Cardiac muscle cell (in vitro differentiated cells and primary cell): ENCODE measurements at regions not wholly inside any gene's neighbourhood (a gene's known extent, or its start where the extent isn't known, plus 50 kb on each side); places are given as distances from the start of the nearest gene placed in this dataset.

ENCODE experiments used
- DNase-seq, 2 donors: peaks; one replicate each; pipeline versions ENCODE4 v3.0.0 to v3.0.0-alpha.2; 2010 to 2017; ENCODE audit warnings: low read depth in 1 of 2, low spot score in 1 of 2
- H3K27ac ChIP-seq: fragments of 200-600 bp; sonication (generic); 2 replicates; pipeline ENCODE4 v1.5.1; 2016
- H3K27me3 ChIP-seq: fragments of 200-600 bp; sonication (generic); 2 replicates; pipeline ENCODE4 v1.6.0; 2016; ENCODE audit warnings: control low read depth
- H3K36me3 ChIP-seq: fragments of 200-600 bp; sonication (generic); 2 replicates; pipeline ENCODE4 v1.5.1; 2016; ENCODE audit warnings: control low read depth
- H3K4me1 ChIP-seq: fragments of 200-600 bp; sonication (generic); 2 replicates; pipeline ENCODE4 v1.8.1; 2017; ENCODE audit warnings: low read depth, mild to moderate bottlenecking, mixed run types
- H3K4me3 ChIP-seq: fragments of 200-600 bp; sonication (generic); 2 replicates; pipeline ENCODE4 v1.5.1; 2016; ENCODE audit warnings: mild to moderate bottlenecking
- H3K9me3 ChIP-seq: fragments of 200-600 bp; sonication (generic); 2 replicates; pipeline ENCODE4 v1.5.1; 2017; ENCODE audit warnings: low read depth, mild to moderate bottlenecking, control low read depth
- TF ChIP-seq, protein P1 (sequence below): IDR thresholded peaks from 2 replicates; pipeline ENCODE4 v1.5.1; 2012; ENCODE audit warnings: low read depth, mild to moderate bottlenecking, low read length

DNA sequence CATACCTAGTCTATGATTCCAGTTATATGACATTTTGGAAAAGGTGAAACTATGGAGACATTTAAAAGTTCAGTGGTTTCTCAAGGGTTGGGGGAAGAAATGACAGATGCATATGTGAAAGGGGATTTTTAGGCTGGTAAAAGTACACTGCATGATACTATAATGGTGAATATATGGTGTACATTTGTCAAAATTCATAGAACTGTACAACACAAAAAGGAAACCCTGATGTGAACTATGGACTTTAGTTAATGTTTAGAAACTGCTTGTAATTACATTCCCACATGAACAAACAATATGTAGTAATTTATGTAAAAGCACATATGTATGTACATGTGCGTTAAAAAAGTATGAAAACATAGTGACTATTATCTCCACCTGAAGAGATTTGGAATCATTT is 907.3 kb upstream of the CITED2 start:
- H3K4me1 ChIP-seq, result no peaks in the 10 kb centered on the region
- no peak for DNase-seq
- H3K4me3 ChIP-seq, result no peak overlapping the region
- no peaks in the 10 kb centered on the region for H3K36me3 ChIP-seq
- no peaks in the 10 kb centered on the region for H3K27me3 ChIP-seq
- no peaks in the 10 kb centered on the region for H3K9me3 ChIP-seq
- TF ChIP-seq, protein P1, sequence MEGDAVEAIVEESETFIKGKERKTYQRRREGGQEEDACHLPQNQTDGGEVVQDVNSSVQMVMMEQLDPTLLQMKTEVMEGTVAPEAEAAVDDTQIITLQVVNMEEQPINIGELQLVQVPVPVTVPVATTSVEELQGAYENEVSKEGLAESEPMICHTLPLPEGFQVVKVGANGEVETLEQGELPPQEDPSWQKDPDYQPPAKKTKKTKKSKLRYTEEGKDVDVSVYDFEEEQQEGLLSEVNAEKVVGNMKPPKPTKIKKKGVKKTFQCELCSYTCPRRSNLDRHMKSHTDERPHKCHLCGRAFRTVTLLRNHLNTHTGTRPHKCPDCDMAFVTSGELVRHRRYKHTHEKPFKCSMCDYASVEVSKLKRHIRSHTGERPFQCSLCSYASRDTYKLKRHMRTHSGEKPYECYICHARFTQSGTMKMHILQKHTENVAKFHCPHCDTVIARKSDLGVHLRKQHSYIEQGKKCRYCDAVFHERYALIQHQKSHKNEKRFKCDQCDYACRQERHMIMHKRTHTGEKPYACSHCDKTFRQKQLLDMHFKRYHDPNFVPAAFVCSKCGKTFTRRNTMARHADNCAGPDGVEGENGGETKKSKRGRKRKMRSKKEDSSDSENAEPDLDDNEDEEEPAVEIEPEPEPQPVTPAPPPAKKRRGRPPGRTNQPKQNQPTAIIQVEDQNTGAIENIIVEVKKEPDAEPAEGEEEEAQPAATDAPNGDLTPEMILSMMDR, result no peak
- H3K27ac ChIP-seq, result no peak overlapping the region

DNA sequence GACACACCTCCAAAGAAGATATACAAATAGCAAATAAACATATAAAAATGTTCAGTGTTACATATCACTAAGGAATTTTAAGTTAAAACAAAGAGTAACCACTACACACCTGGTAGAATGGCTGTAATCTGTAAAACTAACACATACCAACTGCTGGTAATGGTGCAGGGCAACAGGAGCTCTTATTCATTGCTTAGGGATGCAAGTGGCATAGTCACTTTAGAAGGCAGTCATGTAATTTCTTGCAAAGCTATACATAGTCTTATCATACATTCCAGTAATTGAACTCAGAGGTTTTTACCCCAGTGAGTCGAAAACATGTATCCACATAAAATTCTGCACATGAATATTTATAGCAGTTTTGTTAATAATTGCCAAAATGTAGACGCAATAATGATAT is 906.8 kb upstream of the CITED2 start:
- Histone ChIP-seq H3K27ac (no peak overlapping the region), H3K9me3 (no peaks in the 10 kb centered on the region), H3K4me3 (no peak overlapping the region), H3K36me3 (no peaks in the 10 kb centered on the region), H3K4me1 (no peaks in the 10 kb centered on the region), H3K27me3 (no peaks in the 10 kb centered on the region)
- DNase-seq, result no peak
- TF ChIP-seq, protein P1, result no peak

DNA sequence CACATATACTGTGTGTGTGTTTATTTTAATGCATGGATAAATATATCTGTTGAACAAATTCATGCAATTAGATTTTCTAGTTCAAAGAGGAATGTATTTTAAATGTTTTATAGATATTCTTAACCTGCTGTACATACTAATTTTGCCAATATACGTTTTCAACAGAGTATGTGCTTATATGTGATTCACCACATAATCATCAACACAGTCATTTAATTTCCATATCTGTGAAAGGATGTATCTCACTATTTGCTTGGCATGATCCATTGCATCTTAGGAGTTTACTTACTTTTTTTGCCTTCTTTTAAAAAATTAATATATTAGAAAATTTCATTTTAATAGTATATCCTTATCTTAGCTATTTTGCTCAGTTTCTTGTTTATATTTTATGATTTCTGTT is 902.3 kb upstream of the CITED2 start:
- TF ChIP-seq, protein P1, result no peak
- no peak for DNase-seq
- Histone ChIP-seq H3K9me3 (no peaks in the 10 kb centered on the region), H3K36me3 (no peaks in the 10 kb centered on the region), H3K4me3 (no peak overlapping the region), H3K4me1 (peaks cover 10% of the 10 kb centered on the region), H3K27ac (no peak overlapping the region), H3K27me3 (no peaks in the 10 kb centered on the region)

DNA sequence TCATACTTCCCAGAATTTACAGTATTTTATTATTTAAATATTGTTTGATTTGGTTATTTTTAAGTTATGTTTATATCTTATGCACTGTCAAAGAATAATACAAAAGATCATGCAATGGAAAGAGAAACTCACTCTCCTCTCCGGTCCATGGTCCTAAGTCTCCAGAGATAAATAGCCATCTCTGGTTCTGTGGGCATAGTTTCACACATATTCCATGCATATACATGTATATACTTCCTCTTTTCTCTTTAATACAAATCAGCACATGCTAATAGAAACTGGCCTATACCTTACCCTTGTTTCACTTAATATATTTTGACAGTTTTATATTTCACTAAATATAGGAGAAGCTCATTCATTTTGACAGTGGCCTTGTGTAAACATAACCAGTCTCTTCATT is 901.7 kb upstream of the CITED2 start:
- Histone ChIP-seq H3K27ac (no peak overlapping the region), H3K4me3 (no peak overlapping the region), H3K36me3 (no peaks in the 10 kb centered on the region), H3K9me3 (no peaks in the 10 kb centered on the region), H3K27me3 (no peaks in the 10 kb centered on the region), H3K4me1 (peaks cover 16% of the 10 kb centered on the region)
- no peak for DNase-seq
- TF ChIP-seq, protein P1, result no peak

DNA sequence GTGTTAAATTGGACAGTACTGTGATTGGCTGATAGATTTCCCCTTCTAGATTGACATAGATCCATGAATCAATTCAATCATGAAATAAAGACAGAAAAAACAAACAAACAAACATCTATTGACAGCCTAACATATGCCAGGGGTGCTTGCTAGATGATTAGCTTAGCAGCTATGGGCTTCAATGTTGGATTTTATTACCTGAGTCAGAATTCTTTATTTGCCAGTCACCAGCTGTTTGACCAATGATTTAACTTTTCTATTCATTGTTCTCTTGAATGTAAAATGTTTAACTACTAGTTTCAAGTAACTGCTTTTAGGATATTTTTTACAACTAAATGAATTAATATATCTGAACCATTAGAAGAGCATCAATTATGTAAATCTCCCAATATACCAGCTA is 901.3 kb upstream of the CITED2 start:
- DNase-seq, result no peak

More for the DNA sequence above, 901.3 kb upstream of the CITED2 start:
- Histone ChIP-seq H3K4me1 (peaks cover 18% of the 10 kb centered on the region), H3K27me3 (no peaks in the 10 kb centered on the region), H3K9me3 (no peaks in the 10 kb centered on the region), H3K27ac (no peak overlapping the region), H3K4me3 (no peak overlapping the region), H3K36me3 (no peaks in the 10 kb centered on the region)
- TF ChIP-seq, protein P1, result no peak
